AG09309 (cell line): ENCODE measurements at regions not wholly inside any gene's neighbourhood (a gene's known extent, or its start where the extent isn't known, plus 50 kb on each side); places are given as distances from the start of the nearest gene placed in this dataset.

Source experiments
- DNase-seq: peaks from one replicate; pipeline ENCODE4 v3.0.0-alpha.2; 2010; ENCODE audit warnings: low read depth
- H3K4me3 ChIP-seq: 2 replicates; pipeline ENCODE4 v1.5.1; 2011; ENCODE audit warnings: mild to moderate bottlenecking, low read depth, low read length, moderate library complexity; ENCODE audit not compliant: control insufficient read depth
- CTCF ChIP-seq: IDR thresholded peaks from 2 replicates; pipeline ENCODE4 v1.5.1; 2011; ENCODE audit warnings: mild to moderate bottlenecking, low read depth, low read length, inconsistent platforms; ENCODE audit not compliant: insufficient read depth, control insufficient read depth; ENCODE audit errors: missing control alignments

- no peak for TF ChIP-seq CTCF
Measured at GRCh38 chr7:51539840-51540239, 223.2 kb upstream of the COBL start.

GRCh38 chr7:51528172-51528571 is 211.6 kb upstream of the COBL start:
- no peak for DNase-seq
- no peak for TF ChIP-seq CTCF
- H3K4me3 ChIP-seq = no peak overlapping the region

More at GRCh38 chr7:51539840-51540239, 223.2 kb upstream of the COBL start:
- H3K4me3 ChIP-seq = no peak overlapping the region
- no peak for DNase-seq

GRCh38 chr7:51521694-51522312 is 205.2 kb upstream of the COBL start:
- no peak overlapping the region for H3K4me3 ChIP-seq
- no peak for DNase-seq
- no peak for TF ChIP-seq CTCF

- DNase-seq = no peak
- no peak overlapping the region for H3K4me3 ChIP-seq
- TF ChIP-seq CTCF = no peak
Measured at GRCh38 chr7:51521054-51521453, 204.4 kb upstream of the COBL start.

GRCh38 chr7:51518646-51519045 is 202.0 kb upstream of the COBL start:
- TF ChIP-seq CTCF = no peak
- no peak overlapping the region for H3K4me3 ChIP-seq
- no peak for DNase-seq

- DNase-seq = no peak
- TF ChIP-seq CTCF = no peak
- H3K4me3 ChIP-seq = no peak overlapping the region
Measured at GRCh38 chr7:51517187-51517586, 200.6 kb upstream of the COBL start.

- TF ChIP-seq CTCF = no peak
- H3K4me3 ChIP-seq = no peak overlapping the region
- no peak for DNase-seq
Measured at GRCh38 chr7:51501620-51502019, 185.0 kb upstream of the COBL start.
